K562 (cell line): ENCODE measurements at regions not wholly inside any gene's neighbourhood (a gene's known extent, or its start where the extent isn't known, plus 50 kb on each side); places are given as distances from the start of the nearest gene placed in this dataset.

Source experiments
- CBX5 ChIP-seq: IDR thresholded peaks from 2 replicates; pipeline ENCODE4 v1.6.1; 2014; ENCODE audit warnings: low read depth, borderline replicate concordance
- CTBP1 ChIP-seq: fragments of 450-650 bp; IDR thresholded peaks from 2 replicates; pipeline ENCODE4 v1.6.1; 2016; ENCODE audit warnings: borderline replicate concordance
- DMBX1 ChIP-seq: fragments of 250-450 bp; sonication (Bioruptor Pico); IDR thresholded peaks from 2 replicates; pipeline ENCODE4 v1.8.0; 2022; ENCODE audit warnings: inconsistent platforms, mild to moderate bottlenecking, moderate library complexity, borderline replicate concordance
- FOSL1 ChIP-seq: fragments of 200-800 bp; sonication (Bioruptor generic); conservative IDR thresholded peaks from 2 replicates; pipeline ENCODE4 v1.6.1; 2016; ENCODE audit warnings: missing genetic modification characterization, missing compliant biosample characterization
- HEY1 ChIP-seq: fragments of 250-450 bp; sonication (Bioruptor Pico); IDR thresholded peaks from 2 replicates; pipeline ENCODE4 v1.5.0; 2020; ENCODE audit warnings: mild to moderate bottlenecking, moderate library complexity, borderline replicate concordance
- HMGN3 ChIP-seq: IDR thresholded peaks from 2 replicates; pipeline ENCODE4 v1.6.1; 2011; ENCODE audit warnings: borderline replicate concordance, low read depth, mild to moderate bottlenecking, mixed read lengths, low read length; ENCODE audit not compliant: insufficient read length; ENCODE audit errors: extremely low read depth
- JUND ChIP-seq, 2 experiments: IDR thresholded peaks; 2 replicates in 1 of 2; 3 replicates in 1 of 2; pipeline ENCODE4 v1.6.1; 2011; ENCODE audit warnings: borderline replicate concordance in 2 of 2, low read depth in 2 of 2, low read length in 2 of 2, improper control_type of control experiment in 1 of 2, missing biosample characterization in 1 of 2, missing genetic modification characterization in 1 of 2, missing genetic modification reagents in 1 of 2
- MAZ ChIP-seq, 2 experiments: fragments of 450-650 bp in 1 of 2; sonication (generic) in 1 of 2; formaldehyde crosslinking; IDR thresholded peaks in 1 of 2; conservative IDR thresholded peaks in 1 of 2; 2 replicates each; pipeline versions ENCODE4 v1.4.0 to v1.5.0; 2020; ENCODE audit warnings: mild to moderate bottlenecking in 1 of 2, missing genetic modification reagents in 1 of 2
- PKNOX1 ChIP-seq: fragments of 450-650 bp; IDR thresholded peaks from 2 replicates; pipeline ENCODE4 v1.6.1; 2016
- POLR3G ChIP-seq: IDR thresholded peaks from 2 replicates; pipeline ENCODE4 v1.6.1; 2011; ENCODE audit not compliant: insufficient read length, insufficient replicate concordance; ENCODE audit errors: extremely low read depth
- RCOR1 ChIP-seq, 2 experiments: IDR thresholded peaks; 2 replicates each; pipeline ENCODE4 v1.6.1; 2012; ENCODE audit warnings: low read depth in 2 of 2, low read length in 2 of 2, borderline replicate concordance in 1 of 2, improper control_type of control experiment in 1 of 2
- REST ChIP-seq, 2 experiments: fragments of 450-650 bp; formaldehyde crosslinking in 1 of 2; IDR thresholded peaks; 2 replicates each; pipeline versions ENCODE4 v1.4.0 to v1.6.1; 2014 to 2020; ENCODE audit warnings: mild to moderate bottlenecking in 2 of 2, borderline replicate concordance in 1 of 2, low read depth in 1 of 2
- SMARCC2 ChIP-seq: fragments of 450-650 bp; IDR thresholded peaks from 2 replicates; pipeline ENCODE4 v1.6.1; 2017; ENCODE audit warnings: antibody characterized with exemption, moderate library complexity, mild to moderate bottlenecking, low read depth
- STAT5B ChIP-seq: fragments of 250-450 bp; sonication (Bioruptor Pico); IDR thresholded peaks from 2 replicates; pipeline ENCODE4 v1.8.0; 2021; ENCODE audit warnings: mild to moderate bottlenecking, inconsistent platforms
- ZNF23 ChIP-seq: fragments of 250-450 bp; sonication (Bioruptor Pico); IDR thresholded peaks from 2 replicates; pipeline ENCODE4 v1.4.0; 2020; ENCODE audit warnings: mild to moderate bottlenecking
- ZNF668 ChIP-seq: fragments of 250-450 bp; sonication (Bioruptor Pico); IDR thresholded peaks from 2 replicates; pipeline ENCODE4 v1.8.0; 2022; ENCODE audit warnings: mild to moderate bottlenecking, inconsistent platforms
- TF ChIP-seq, protein P1 (sequence below): IDR thresholded peaks from 2 replicates; pipeline ENCODE4 v1.6.1; 2014; ENCODE audit warnings: antibody characterized with exemption

GRCh38 chr1:121595089-121595488, 410.3 kb downstream of the SRGAP2C start (continued):
- TF ChIP-seq REST (IDR thresholded peaks at IDR 0.05; ENCODE audit: borderline replicate concordance) (no peak; the same call in 1 of the 2 replicates), REST (CRISPR knock-in tag; IDR thresholded peaks at IDR 0.05; ENCODE audit: low read depth) (no peak), HMGN3 (peak; percentile 45), STAT5B (CRISPR knock-in tag) (no peak), SMARCC2 (peak; percentile 95), POLR3G (no peak), RCOR1 (IDR thresholded peaks at IDR 0.05; ENCODE audit: borderline replicate concordance in 1 of 2, low read depth in 2 of 2, low read length in 2 of 2) (peak; percentile 75 to 96; a peak in 3 of 4 replicates), CBX5 (no peak), PKNOX1 (peak; percentile 94), ZNF23 (CRISPR knock-in tag) (no peak), ZNF668 (CRISPR knock-in tag) (no peak), FOSL1 (tag) (peak; percentile 87), DMBX1 (peak; percentile 96), HEY1 (CRISPR knock-in tag) (peak; percentile 80; the same call in 1 of the 2 replicates), MAZ (CRISPR knock-in tag; conservative IDR thresholded peaks at IDR 0.05 in 1 of 2, IDR thresholded peaks at IDR 0.05 in 1 of 2) (peak in 1 of 2 experiments; percentile 81; a peak in 2 of 4 replicates), JUND (IDR thresholded peaks at IDR 0.05; ENCODE audit: borderline replicate concordance, low read depth, low read length) (peak; percentile 70; the same call in 1 of the 2 replicates), JUND (tag; IDR thresholded peaks at IDR 0.05; ENCODE audit: borderline replicate concordance, low read depth, low read length) (no peak; the same call in 2 of the 3 replicates), CTBP1 (peak; percentile 86; the same call in 1 of the 2 replicates)
- TF ChIP-seq, protein P1, sequence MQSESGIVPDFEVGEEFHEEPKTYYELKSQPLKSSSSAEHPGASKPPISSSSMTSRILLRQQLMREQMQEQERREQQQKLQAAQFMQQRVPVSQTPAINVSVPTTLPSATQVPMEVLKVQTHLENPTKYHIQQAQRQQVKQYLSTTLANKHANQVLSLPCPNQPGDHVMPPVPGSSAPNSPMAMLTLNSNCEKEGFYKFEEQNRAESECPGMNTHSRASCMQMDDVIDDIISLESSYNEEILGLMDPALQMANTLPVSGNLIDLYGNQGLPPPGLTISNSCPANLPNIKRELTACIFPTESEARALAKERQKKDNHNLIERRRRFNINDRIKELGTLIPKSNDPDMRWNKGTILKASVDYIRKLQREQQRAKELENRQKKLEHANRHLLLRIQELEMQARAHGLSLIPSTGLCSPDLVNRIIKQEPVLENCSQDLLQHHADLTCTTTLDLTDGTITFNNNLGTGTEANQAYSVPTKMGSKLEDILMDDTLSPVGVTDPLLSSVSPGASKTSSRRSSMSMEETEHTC, result peak; percentile 74
